CD14-positive monocyte (primary cell): ENCODE measurements at regions not wholly inside any gene's neighbourhood (a gene's known extent, or its start where the extent isn't known, plus 50 kb on each side); places are given as distances from the start of the nearest gene placed in this dataset.
"Not testable (repeated sequence)": the region's sequence is repeated elsewhere in the genome, so short reads cannot be mapped to it uniquely, and the experiment has no call there.

Source experiments
- DNase-seq, 3 donors: peaks; one replicate each; pipeline ENCODE4 v3.0.0-alpha.2; 2011 to 2022
- H2AFZ ChIP-seq: 2 replicates; pipeline ENCODE4 v1.6.0; 2012; ENCODE audit warnings: mild to moderate bottlenecking, low read depth, low read length, inconsistent platforms; ENCODE audit not compliant: insufficient read depth, poor library complexity, severe bottlenecking
- H3K27ac ChIP-seq, 2 donors: 1 replicate in 1 of 2; 2 replicates in 1 of 2; pipeline ENCODE4 v1.5.1; 2012 to 2013; ENCODE audit warnings: low read length in 2 of 2, control low read depth in 1 of 2, inconsistent platforms in 1 of 2, low read depth in 1 of 2, mild to moderate bottlenecking in 1 of 2
- H3K27me3 ChIP-seq, 2 donors: one replicate each; pipeline versions ENCODE4 v1.6.0 to v1.6.1; 2011 to 2013; ENCODE audit warnings: low read length in 2 of 2; ENCODE audit not compliant: control insufficient read depth in 2 of 2, insufficient read depth in 2 of 2
- H3K36me3 ChIP-seq, 2 donors: replicated peaks in 1 of 2; 1 replicate in 1 of 2; 2 replicates in 1 of 2; pipeline versions ENCODE4 v1.5.1 to v1.6.1; 2012 to 2013; ENCODE audit warnings: low read length in 2 of 2, control low read depth in 1 of 2, inconsistent platforms in 1 of 2, mild to moderate bottlenecking in 1 of 2; ENCODE audit not compliant: insufficient read depth in 2 of 2, control insufficient read depth in 1 of 2
- H3K4me1 ChIP-seq, 2 donors: 1 replicate in 1 of 2; 2 replicates in 1 of 2; pipeline versions ENCODE4 v1.5.1 to v1.6.1; 2012 to 2013; ENCODE audit warnings: low read length in 2 of 2, control low read depth in 1 of 2, inconsistent platforms in 1 of 2, mild to moderate bottlenecking in 1 of 2, moderate library complexity in 1 of 2; ENCODE audit not compliant: insufficient read depth in 2 of 2, control insufficient read depth in 1 of 2
- H3K4me2 ChIP-seq: replicated peaks from 2 replicates; pipeline ENCODE3; 2012; ENCODE audit warnings: low read length, moderate library complexity, mild to moderate bottlenecking; ENCODE audit not compliant: poor library complexity, severe bottlenecking; ENCODE audit errors: extremely low read depth
- H3K4me3 ChIP-seq, 3 experiments: fragments of 200-600 bp in 1 of 3; sonication (generic) in 1 of 3; replicated peaks in 1 of 3; 1 replicate in 2 of 3; 2 replicates in 1 of 3; pipeline ENCODE4 v1.5.1; 2011 to 2013; ENCODE audit warnings: low read length in 3 of 3, mild to moderate bottlenecking in 3 of 3, control low read depth in 2 of 3, low read depth in 2 of 3, inconsistent platforms in 1 of 3, moderate library complexity in 1 of 3
- H3K79me2 ChIP-seq: 2 replicates; pipeline ENCODE4 v1.6.0; 2012; ENCODE audit warnings: mild to moderate bottlenecking, control low read depth, inconsistent platforms, low read length, moderate library complexity; ENCODE audit not compliant: insufficient read depth
- H3K9ac ChIP-seq: 2 replicates; pipeline ENCODE4 v1.6.0; 2017; ENCODE audit warnings: low read length, mild to moderate bottlenecking; ENCODE audit not compliant: insufficient read depth, poor library complexity, severe bottlenecking
- H3K9me3 ChIP-seq, 2 donors: replicated peaks in 1 of 2; 1 replicate in 1 of 2; 2 replicates in 1 of 2; pipeline versions ENCODE4 v1.5.1 to v1.6.1; 2012 to 2013; ENCODE audit warnings: low read length in 2 of 2, control low read depth in 1 of 2; ENCODE audit not compliant: control insufficient read depth in 1 of 2, insufficient read depth in 1 of 2
- H4K20me1 ChIP-seq: 2 replicates; pipeline ENCODE4 v1.6.0; 2012; ENCODE audit warnings: mild to moderate bottlenecking, low read length, control low read depth, moderate library complexity; ENCODE audit not compliant: insufficient read depth
- H3K27ac Mint-ChIP-seq, 7 donors: one replicate each; pipeline ENCODE4 v1.8.0; 2020; ENCODE audit warnings: mild to moderate bottlenecking in 7 of 7, mixed read lengths in 7 of 7, moderate library complexity in 6 of 7, inconsistent platforms in 2 of 7
- H3K27me3 Mint-ChIP-seq, 3 donors: one replicate each; pipeline ENCODE4 v1.8.0; 2021 to 2022; ENCODE audit warnings: low read depth in 3 of 3, mild to moderate bottlenecking in 3 of 3, mixed read lengths in 3 of 3, moderate library complexity in 3 of 3, inconsistent platforms in 1 of 3
- H3K36me3 Mint-ChIP-seq, 2 donors: one replicate each; pipeline ENCODE4 v1.8.0; 2020; ENCODE audit warnings: mixed read lengths in 2 of 2, inconsistent platforms in 1 of 2, mild to moderate bottlenecking in 1 of 2
- H3K4me1 Mint-ChIP-seq: one replicate; pipeline ENCODE4 v1.8.0; 2020; ENCODE audit warnings: mild to moderate bottlenecking, mixed read lengths
- H3K4me3 Mint-ChIP-seq, 2 donors: one replicate each; pipeline ENCODE4 v1.8.0; 2020; ENCODE audit warnings: mild to moderate bottlenecking in 2 of 2, mixed read lengths in 2 of 2, moderate library complexity in 1 of 2
- H3K9me3 Mint-ChIP-seq, 7 donors: one replicate each; pipeline ENCODE4 v1.8.0; 2020 to 2022; ENCODE audit warnings: mixed read lengths in 7 of 7, mild to moderate bottlenecking in 6 of 7, moderate library complexity in 6 of 7, inconsistent platforms in 2 of 7
- CTCF ChIP-seq: fragments of 200-600 bp; IDR thresholded peaks from one replicate; pipeline ENCODE4 v1.8.0; 2022; ENCODE audit warnings: antibody characterized with exemption, mild to moderate bottlenecking
- WGBS: methylation state at CpG from one replicate; pipeline ENCODE4 v1.1.5; 2013; ENCODE audit warnings: missing lambda C conversion rate; ENCODE audit not compliant: insufficient coverage; 5-methylcytosine and 5-hydroxymethylcytosine counted together
- intact Hi-C, 2 donors: fragments of 100-400 bp; cut with micrococcal nuclease; formaldehyde crosslinking; loops; one replicate each; pipeline versions ENCODE4 v1.15.0 to v1.15.1; 2023

- Mint-ChIP-seq H3K36me3 (no peaks in the 10 kb centered on the region), H3K27me3 (peaks cover 2 to 21% (median 14%) of the 10 kb centered on the region in 3 donors), H3K4me1 (peaks cover 14% of the 10 kb centered on the region), H3K27ac (no peak overlapping the region), H3K9me3 (peaks cover 0 to 10% (median 0%) of the 10 kb centered on the region in 7 donors), H3K4me3 (no peak overlapping the region)
- peaks cover 0 to 11% of the 10 kb centered on the region in 2 donors for H3K9me3 ChIP-seq
- no peak for DNase-seq
- no peak overlapping the region for H3K4me2 ChIP-seq
- intact Hi-C loops, result no loop called here
- no peaks in the 10 kb centered on the region for H4K20me1 ChIP-seq
- 95% methylated on average over 5 of the region's 7 CpGs for WGBS
- no peak overlapping the region for H2AFZ ChIP-seq
- H3K79me2 ChIP-seq, result no peaks in the 10 kb centered on the region
- no peak overlapping the region for H3K27ac ChIP-seq
- no peak overlapping the region for H3K9ac ChIP-seq
- no peaks in the 10 kb centered on the region for H3K36me3 ChIP-seq
- no peaks in the 10 kb centered on the region for H3K27me3 ChIP-seq
- no peaks in the 10 kb centered on the region for H3K4me1 ChIP-seq
- no peak for TF ChIP-seq CTCF
- H3K4me3 ChIP-seq, result no peak overlapping the region
Measured at GRCh38 chr2:428591-428990, 140.7 kb upstream of the ALKAL2 start.

- H3K27me3 Mint-ChIP-seq, result peaks cover 2 to 21% (median 13%) of the 10 kb centered on the region in 3 donors
- H3K27ac ChIP-seq, H3K4me3 ChIP-seq, H4K20me1 ChIP-seq, H3K79me2 ChIP-seq, H3K4me1 ChIP-seq, H3K4me2 ChIP-seq, H3K36me3 ChIP-seq, H3K4me3 Mint-ChIP-seq, H3K27me3 ChIP-seq, H3K36me3 Mint-ChIP-seq, H3K27ac Mint-ChIP-seq, H2AFZ ChIP-seq, H3K9ac ChIP-seq, intact Hi-C loops, DNase-seq: not testable (repeated sequence)
- peaks cover 0 to 12% of the 10 kb centered on the region in 2 donors for H3K9me3 ChIP-seq
- peaks cover 14% of the 10 kb centered on the region for H3K4me1 Mint-ChIP-seq
- WGBS, result 99% methylated on average over 14 of the region's 47 CpGs
- H3K9me3 Mint-ChIP-seq, result peaks cover 0 to 10% (median 2%) of the 10 kb centered on the region in 7 donors
Measured at GRCh38 chr2:426696-427095, 138.8 kb upstream of the ALKAL2 start.
